ENCODE measurements at regions not wholly inside any gene's neighbourhood (a gene's known extent, or its start where the extent isn't known, plus 50 kb on each side); places are given as distances from the start of the nearest gene placed in this dataset.

DNA sequence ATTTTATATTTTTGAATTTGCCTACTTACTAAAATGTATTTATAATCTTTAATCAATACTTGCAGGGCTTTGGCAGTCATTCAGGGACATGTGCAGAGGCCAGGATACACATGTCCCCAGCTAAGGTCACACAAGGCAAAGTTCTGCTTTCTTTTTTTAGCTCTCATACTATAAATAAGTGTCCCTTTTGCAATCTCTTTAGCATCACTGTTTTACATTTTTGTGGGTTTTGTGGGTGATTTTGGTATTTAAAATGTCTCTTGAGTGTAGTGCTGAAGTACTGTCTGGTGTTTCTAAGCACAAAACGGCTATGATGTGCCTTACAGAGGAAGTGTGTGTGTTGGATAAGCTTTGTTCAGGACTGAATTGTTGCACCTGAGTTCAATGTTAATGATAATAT is 309.0 kb upstream of the GULP1 start:
- 6% methylated on average over 1 of the region's 1 CpG for WGBS
- TF ChIP-seq RXRA (IDR thresholded peaks at IDR 0.05) (peak; percentile 95 to 97), YY1 (IDR thresholded peaks at IDR 0.05) (peak; percentile 42), JUND (IDR thresholded peaks at IDR 0.05) (peak in 1 of 2 donors; percentile 58), RAD21 (IDR thresholded peaks at IDR 0.05) (peak; percentile 53 to 55), FOXA1 (IDR thresholded peaks at IDR 0.05) (peak; percentile 16), NR2F2 (IDR thresholded peaks at IDR 0.05) (peak; percentile 64), MAX (IDR thresholded peaks at IDR 0.05) (peak; percentile 55), SP1 (IDR thresholded peaks at IDR 0.05) (peak; percentile 69), TAF1 (conservative IDR thresholded peaks at IDR 0.05) (no peak), EGR1 (IDR thresholded peaks at IDR 0.05; ENCODE audit: low read depth in 2 of 2) (no peak), HNF4G (IDR thresholded peaks at IDR 0.05) (peak; percentile 47), GABPA (IDR thresholded peaks at IDR 0.05 in 1 of 2, conservative IDR thresholded peaks at IDR 0.05 in 1 of 2) (no peak), FOXA2 (IDR thresholded peaks at IDR 0.05) (peak; percentile 66), ATF3 (IDR thresholded peaks at IDR 0.05) (no peak), HNF4A (conservative IDR thresholded peaks at IDR 0.05) (peak; percentile 87 to 90)
- TF ChIP-seq, protein P1, sequence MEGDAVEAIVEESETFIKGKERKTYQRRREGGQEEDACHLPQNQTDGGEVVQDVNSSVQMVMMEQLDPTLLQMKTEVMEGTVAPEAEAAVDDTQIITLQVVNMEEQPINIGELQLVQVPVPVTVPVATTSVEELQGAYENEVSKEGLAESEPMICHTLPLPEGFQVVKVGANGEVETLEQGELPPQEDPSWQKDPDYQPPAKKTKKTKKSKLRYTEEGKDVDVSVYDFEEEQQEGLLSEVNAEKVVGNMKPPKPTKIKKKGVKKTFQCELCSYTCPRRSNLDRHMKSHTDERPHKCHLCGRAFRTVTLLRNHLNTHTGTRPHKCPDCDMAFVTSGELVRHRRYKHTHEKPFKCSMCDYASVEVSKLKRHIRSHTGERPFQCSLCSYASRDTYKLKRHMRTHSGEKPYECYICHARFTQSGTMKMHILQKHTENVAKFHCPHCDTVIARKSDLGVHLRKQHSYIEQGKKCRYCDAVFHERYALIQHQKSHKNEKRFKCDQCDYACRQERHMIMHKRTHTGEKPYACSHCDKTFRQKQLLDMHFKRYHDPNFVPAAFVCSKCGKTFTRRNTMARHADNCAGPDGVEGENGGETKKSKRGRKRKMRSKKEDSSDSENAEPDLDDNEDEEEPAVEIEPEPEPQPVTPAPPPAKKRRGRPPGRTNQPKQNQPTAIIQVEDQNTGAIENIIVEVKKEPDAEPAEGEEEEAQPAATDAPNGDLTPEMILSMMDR (IDR thresholded peaks at IDR 0.05; ENCODE audit: low read depth, low read length, missing input control): no peak
- TF ChIP-seq, protein P2, sequence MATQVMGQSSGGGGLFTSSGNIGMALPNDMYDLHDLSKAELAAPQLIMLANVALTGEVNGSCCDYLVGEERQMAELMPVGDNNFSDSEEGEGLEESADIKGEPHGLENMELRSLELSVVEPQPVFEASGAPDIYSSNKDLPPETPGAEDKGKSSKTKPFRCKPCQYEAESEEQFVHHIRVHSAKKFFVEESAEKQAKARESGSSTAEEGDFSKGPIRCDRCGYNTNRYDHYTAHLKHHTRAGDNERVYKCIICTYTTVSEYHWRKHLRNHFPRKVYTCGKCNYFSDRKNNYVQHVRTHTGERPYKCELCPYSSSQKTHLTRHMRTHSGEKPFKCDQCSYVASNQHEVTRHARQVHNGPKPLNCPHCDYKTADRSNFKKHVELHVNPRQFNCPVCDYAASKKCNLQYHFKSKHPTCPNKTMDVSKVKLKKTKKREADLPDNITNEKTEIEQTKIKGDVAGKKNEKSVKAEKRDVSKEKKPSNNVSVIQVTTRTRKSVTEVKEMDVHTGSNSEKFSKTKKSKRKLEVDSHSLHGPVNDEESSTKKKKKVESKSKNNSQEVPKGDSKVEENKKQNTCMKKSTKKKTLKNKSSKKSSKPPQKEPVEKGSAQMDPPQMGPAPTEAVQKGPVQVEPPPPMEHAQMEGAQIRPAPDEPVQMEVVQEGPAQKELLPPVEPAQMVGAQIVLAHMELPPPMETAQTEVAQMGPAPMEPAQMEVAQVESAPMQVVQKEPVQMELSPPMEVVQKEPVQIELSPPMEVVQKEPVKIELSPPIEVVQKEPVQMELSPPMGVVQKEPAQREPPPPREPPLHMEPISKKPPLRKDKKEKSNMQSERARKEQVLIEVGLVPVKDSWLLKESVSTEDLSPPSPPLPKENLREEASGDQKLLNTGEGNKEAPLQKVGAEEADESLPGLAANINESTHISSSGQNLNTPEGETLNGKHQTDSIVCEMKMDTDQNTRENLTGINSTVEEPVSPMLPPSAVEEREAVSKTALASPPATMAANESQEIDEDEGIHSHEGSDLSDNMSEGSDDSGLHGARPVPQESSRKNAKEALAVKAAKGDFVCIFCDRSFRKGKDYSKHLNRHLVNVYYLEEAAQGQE (IDR thresholded peaks at IDR 0.05): peak; percentile 40
- TF ChIP-seq, protein P3, sequence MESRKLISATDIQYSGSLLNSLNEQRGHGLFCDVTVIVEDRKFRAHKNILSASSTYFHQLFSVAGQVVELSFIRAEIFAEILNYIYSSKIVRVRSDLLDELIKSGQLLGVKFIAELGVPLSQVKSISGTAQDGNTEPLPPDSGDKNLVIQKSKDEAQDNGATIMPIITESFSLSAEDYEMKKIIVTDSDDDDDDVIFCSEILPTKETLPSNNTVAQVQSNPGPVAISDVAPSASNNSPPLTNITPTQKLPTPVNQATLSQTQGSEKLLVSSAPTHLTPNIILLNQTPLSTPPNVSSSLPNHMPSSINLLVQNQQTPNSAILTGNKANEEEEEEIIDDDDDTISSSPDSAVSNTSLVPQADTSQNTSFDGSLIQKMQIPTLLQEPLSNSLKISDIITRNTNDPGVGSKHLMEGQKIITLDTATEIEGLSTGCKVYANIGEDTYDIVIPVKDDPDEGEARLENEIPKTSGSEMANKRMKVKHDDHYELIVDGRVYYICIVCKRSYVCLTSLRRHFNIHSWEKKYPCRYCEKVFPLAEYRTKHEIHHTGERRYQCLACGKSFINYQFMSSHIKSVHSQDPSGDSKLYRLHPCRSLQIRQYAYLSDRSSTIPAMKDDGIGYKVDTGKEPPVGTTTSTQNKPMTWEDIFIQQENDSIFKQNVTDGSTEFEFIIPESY (IDR thresholded peaks at IDR 0.05): peak; percentile 47

More for the DNA sequence above, 309.0 kb upstream of the GULP1 start:
- H3K4me3 ChIP-seq (ENCODE audit: low read depth in 1 of 3, low read length in 3 of 3): no peak overlapping the region
- H3K4me1 ChIP-seq (ENCODE audit: control insufficient read depth in 4 of 4, insufficient read depth in 4 of 4, low read length in 3 of 4): peaks cover 4 to 19% (median 15%) of the 10 kb centered on the region in 4 donors
- H3K36me3 ChIP-seq (ENCODE audit: control insufficient read depth in 4 of 4, insufficient read depth in 3 of 4, low read depth in 1 of 4, low read length in 3 of 4): no peaks in the 10 kb centered on the region
- H3K27me3 ChIP-seq (ENCODE audit: control insufficient read depth in 4 of 4, insufficient read depth in 4 of 4, low read length in 3 of 4): no peaks in the 10 kb centered on the region
- H3K9ac ChIP-seq (ENCODE audit: low read depth in 1 of 2, low read length in 2 of 2): no peak overlapping the region
- H3K9me3 ChIP-seq (ENCODE audit: control insufficient read depth in 4 of 4, low read length in 3 of 4): no peaks in the 10 kb centered on the region
- no peak for DNase-seq (ENCODE audit: low spot score)
- no peak overlapping the region for H3K27ac ChIP-seq (ENCODE audit: low read depth in 1 of 2, low read length in 2 of 2)

Measured in liver (tissue), 8 donors.